K562 (cell line): ENCODE measurements at regions not wholly inside any gene's neighbourhood (a gene's known extent, or its start where the extent isn't known, plus 50 kb on each side); places are given as distances from the start of the nearest gene placed in this dataset.

Source experiments
- CBX2 ChIP-seq: fragments of 200-600 bp; sonication (generic); IDR thresholded peaks from one replicate; pipeline ENCODE4 v1.6.1; 2012; ENCODE audit warnings: mild to moderate bottlenecking, low read length, inconsistent platforms; ENCODE audit not compliant: insufficient read depth, poor library complexity, severe bottlenecking
- FOXM1 ChIP-seq, 2 experiments: fragments of 450-650 bp in 1 of 2; sonication (generic) in 1 of 2; formaldehyde crosslinking in 1 of 2; IDR thresholded peaks; 2 replicates each; pipeline versions ENCODE4 v1.6.1 to v1.9.0; 2017 to 2022; ENCODE audit warnings: low read depth in 2 of 2, mild to moderate bottlenecking in 2 of 2, missing genetic modification reagents in 1 of 2, moderate library complexity in 1 of 2
- FUS ChIP-seq: fragments of 200-400 bp; formaldehyde crosslinking; optimal IDR thresholded peaks from 2 replicates; pipeline ENCODE3; 2017; ENCODE audit warnings: low read depth, low read length
- MAFG ChIP-seq: fragments of 450-650 bp; conservative IDR thresholded peaks from 2 replicates; pipeline ENCODE4 v1.6.1; 2016; ENCODE audit warnings: missing genetic modification characterization, missing compliant biosample characterization
- PHB ChIP-seq: fragments of 250-450 bp; sonication (Bioruptor Pico); IDR thresholded peaks from 2 replicates; pipeline ENCODE4 v1.5.0; 2021
- PHB2 ChIP-seq: fragments of 450-650 bp; IDR thresholded peaks from 2 replicates; pipeline ENCODE4 v1.6.1; 2017; ENCODE audit warnings: low read depth
- POLR2H ChIP-seq: IDR thresholded peaks from 2 replicates; pipeline ENCODE4 v1.6.1; 2016; ENCODE audit warnings: missing genetic modification characterization, low read depth, mild to moderate bottlenecking, control low read depth, missing compliant biosample characterization, moderate library complexity
- ZNF551 ChIP-seq: fragments of 250-450 bp; sonication (Bioruptor Pico); IDR thresholded peaks from 2 replicates; pipeline ENCODE4 v1.5.0; 2021; ENCODE audit warnings: mild to moderate bottlenecking, moderate library complexity
- ZNF79 ChIP-seq: fragments of 250-450 bp; sonication (Bioruptor Pico); IDR thresholded peaks from 2 replicates; pipeline ENCODE4 v1.4.0; 2020; ENCODE audit warnings: low read depth, mild to moderate bottlenecking, moderate library complexity
- TF ChIP-seq, protein P1 (sequence below): fragments of 450-650 bp; IDR thresholded peaks from 2 replicates; pipeline ENCODE4 v1.6.1; 2016; ENCODE audit warnings: mild to moderate bottlenecking, moderate library complexity

- TF ChIP-seq POLR2H (tag) (no peak), FOXM1 (IDR thresholded peaks at IDR 0.05; ENCODE audit: low read depth) (no peak), FOXM1 (CRISPR knock-in tag; IDR thresholded peaks at IDR 0.05; ENCODE audit: low read depth) (no peak), FUS (no peak), PHB (CRISPR knock-in tag) (no peak), MAFG (tag) (no peak), ZNF551 (CRISPR knock-in tag) (no peak), PHB2 (no peak), CBX2 (no peak), ZNF79 (no peak)
- TF ChIP-seq, protein P1, sequence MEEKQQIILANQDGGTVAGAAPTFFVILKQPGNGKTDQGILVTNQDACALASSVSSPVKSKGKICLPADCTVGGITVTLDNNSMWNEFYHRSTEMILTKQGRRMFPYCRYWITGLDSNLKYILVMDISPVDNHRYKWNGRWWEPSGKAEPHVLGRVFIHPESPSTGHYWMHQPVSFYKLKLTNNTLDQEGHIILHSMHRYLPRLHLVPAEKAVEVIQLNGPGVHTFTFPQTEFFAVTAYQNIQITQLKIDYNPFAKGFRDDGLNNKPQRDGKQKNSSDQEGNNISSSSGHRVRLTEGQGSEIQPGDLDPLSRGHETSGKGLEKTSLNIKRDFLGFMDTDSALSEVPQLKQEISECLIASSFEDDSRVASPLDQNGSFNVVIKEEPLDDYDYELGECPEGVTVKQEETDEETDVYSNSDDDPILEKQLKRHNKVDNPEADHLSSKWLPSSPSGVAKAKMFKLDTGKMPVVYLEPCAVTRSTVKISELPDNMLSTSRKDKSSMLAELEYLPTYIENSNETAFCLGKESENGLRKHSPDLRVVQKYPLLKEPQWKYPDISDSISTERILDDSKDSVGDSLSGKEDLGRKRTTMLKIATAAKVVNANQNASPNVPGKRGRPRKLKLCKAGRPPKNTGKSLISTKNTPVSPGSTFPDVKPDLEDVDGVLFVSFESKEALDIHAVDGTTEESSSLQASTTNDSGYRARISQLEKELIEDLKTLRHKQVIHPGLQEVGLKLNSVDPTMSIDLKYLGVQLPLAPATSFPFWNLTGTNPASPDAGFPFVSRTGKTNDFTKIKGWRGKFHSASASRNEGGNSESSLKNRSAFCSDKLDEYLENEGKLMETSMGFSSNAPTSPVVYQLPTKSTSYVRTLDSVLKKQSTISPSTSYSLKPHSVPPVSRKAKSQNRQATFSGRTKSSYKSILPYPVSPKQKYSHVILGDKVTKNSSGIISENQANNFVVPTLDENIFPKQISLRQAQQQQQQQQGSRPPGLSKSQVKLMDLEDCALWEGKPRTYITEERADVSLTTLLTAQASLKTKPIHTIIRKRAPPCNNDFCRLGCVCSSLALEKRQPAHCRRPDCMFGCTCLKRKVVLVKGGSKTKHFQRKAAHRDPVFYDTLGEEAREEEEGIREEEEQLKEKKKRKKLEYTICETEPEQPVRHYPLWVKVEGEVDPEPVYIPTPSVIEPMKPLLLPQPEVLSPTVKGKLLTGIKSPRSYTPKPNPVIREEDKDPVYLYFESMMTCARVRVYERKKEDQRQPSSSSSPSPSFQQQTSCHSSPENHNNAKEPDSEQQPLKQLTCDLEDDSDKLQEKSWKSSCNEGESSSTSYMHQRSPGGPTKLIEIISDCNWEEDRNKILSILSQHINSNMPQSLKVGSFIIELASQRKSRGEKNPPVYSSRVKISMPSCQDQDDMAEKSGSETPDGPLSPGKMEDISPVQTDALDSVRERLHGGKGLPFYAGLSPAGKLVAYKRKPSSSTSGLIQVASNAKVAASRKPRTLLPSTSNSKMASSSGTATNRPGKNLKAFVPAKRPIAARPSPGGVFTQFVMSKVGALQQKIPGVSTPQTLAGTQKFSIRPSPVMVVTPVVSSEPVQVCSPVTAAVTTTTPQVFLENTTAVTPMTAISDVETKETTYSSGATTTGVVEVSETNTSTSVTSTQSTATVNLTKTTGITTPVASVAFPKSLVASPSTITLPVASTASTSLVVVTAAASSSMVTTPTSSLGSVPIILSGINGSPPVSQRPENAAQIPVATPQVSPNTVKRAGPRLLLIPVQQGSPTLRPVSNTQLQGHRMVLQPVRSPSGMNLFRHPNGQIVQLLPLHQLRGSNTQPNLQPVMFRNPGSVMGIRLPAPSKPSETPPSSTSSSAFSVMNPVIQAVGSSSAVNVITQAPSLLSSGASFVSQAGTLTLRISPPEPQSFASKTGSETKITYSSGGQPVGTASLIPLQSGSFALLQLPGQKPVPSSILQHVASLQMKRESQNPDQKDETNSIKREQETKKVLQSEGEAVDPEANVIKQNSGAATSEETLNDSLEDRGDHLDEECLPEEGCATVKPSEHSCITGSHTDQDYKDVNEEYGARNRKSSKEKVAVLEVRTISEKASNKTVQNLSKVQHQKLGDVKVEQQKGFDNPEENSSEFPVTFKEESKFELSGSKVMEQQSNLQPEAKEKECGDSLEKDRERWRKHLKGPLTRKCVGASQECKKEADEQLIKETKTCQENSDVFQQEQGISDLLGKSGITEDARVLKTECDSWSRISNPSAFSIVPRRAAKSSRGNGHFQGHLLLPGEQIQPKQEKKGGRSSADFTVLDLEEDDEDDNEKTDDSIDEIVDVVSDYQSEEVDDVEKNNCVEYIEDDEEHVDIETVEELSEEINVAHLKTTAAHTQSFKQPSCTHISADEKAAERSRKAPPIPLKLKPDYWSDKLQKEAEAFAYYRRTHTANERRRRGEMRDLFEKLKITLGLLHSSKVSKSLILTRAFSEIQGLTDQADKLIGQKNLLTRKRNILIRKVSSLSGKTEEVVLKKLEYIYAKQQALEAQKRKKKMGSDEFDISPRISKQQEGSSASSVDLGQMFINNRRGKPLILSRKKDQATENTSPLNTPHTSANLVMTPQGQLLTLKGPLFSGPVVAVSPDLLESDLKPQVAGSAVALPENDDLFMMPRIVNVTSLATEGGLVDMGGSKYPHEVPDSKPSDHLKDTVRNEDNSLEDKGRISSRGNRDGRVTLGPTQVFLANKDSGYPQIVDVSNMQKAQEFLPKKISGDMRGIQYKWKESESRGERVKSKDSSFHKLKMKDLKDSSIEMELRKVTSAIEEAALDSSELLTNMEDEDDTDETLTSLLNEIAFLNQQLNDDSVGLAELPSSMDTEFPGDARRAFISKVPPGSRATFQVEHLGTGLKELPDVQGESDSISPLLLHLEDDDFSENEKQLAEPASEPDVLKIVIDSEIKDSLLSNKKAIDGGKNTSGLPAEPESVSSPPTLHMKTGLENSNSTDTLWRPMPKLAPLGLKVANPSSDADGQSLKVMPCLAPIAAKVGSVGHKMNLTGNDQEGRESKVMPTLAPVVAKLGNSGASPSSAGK: no peak
Observed at GRCh38 chr11:28913883-28914282, 805.7 kb downstream of the METTL15 start (continued).
